Retina (tissue), 1 donor: ENCODE measurements at regions not wholly inside any gene's neighbourhood (a gene's known extent, or its start where the extent isn't known, plus 50 kb on each side); places are given as distances from the start of the nearest gene placed in this dataset.
"Not testable (repeated sequence)": the region's sequence is repeated elsewhere in the genome, so short reads cannot be mapped to it uniquely, and the experiment has no call there.

Source experiments
- DNase-seq: peaks from one replicate; pipeline ENCODE4 v3.0.0-alpha.2; 2016

- DNase-seq: no peak
Observed at GRCh38 chr1:30476911-30477459, 246.4 kb downstream of the MATN1 start.

DNA sequence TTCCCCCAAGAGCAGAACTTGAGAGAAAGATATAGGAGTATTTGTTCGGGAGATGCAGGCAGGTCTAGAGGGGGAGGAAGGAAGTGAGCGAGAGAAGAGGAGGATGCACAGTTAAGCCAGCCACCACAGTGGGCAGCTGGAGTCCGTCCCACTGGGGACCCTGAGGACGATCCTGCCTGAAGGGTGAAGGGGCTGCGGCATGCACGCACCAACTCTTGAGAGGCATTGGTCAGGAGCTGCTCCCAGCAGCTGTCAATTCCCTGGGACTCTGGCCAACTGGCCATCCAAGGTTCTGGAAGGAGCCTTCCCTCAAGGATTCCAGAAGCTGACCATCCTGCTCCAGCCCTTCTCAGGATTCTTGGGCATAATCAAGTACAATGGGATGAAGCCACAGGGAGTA is 246.9 kb downstream of the MATN1 start:
- no peak for DNase-seq

- no peak for DNase-seq
Observed at GRCh38 chr1:30475966-30476365, 247.4 kb downstream of the MATN1 start.

- no peak for DNase-seq
Observed at GRCh38 chr1:30475201-30475600, 248.2 kb downstream of the MATN1 start.

DNA sequence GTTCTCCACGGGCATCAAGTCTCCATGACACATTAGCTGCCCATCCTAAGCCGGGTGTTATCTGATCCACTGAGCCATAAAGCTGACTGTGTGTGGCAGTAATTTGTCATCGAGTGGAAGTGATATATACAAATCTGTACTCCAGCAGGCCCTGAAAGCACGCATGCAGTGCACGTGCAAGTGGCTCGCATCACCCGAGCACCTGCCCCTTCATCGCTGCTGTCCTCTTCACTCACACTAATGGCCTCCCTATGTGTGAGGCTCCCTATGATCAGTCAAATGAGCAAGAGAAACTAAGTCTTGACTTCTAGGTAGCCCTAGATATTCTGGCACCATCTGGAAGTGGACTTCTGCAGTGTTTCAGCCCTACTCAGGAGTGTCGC is 248.6 kb downstream of the MATN1 start:
- no peak for DNase-seq

DNA sequence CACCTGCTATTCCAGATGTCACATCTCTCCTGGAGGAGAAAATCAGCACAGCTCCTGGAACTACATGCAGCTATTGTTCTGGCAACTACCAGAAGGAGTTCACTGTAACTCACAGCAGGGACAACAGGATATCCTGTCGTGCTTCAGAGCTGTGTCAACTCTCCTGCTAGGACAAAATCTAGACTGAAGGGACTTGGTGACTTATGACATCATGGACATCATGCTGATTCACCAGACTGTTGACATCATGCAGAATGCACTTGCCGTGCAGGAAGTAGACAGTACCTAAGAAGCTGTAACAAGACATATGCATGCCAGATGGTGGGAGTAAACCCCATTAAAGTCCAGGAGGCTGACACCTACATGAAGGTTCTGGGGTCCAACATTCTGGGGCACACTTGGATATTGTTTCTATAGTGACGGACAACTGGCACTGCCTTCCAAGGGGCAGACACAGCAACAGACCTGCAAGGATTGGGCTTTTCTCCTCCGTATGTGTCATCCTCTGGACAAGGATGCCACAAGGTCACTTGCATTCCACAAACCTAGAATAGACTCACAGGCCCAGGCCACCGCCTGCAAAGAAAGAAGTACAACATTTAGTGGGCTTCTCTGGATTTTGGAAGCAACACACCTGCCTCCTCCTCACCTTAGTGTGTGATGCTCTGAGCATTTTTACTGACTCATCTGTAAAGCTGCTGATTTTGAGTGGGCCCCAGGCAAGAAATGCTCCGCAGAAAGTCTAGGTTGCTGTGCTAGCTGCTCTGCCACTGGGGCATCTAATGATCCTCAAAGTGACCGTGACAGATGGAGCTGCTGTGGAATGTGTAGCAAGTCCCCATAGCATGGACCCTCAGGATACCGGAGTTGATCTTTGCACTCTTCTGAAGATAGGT is 249.2 kb downstream of the MATN1 start:
- DNase-seq: no peak

DNA sequence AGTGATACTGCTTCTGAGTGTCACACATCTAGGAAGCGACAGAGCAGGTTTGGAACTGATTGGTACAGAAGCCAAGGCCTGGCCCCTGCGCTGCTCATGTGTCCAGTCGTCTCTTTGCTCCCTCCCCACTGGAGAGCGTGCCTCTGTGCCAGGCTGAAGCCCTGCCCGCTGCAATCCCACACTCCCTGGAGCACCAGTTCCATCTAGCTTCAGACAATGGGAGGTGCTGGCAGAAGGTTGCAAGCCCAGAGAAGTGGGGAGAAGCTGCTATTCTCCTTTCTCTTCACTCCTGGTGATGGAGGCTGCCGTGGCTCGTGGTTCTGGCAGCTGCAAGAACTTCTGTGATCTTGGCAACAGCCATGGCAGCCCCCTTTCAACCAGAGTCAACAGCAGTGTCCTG is 250.9 kb downstream of the MATN1 start:
- no peak for DNase-seq

- DNase-seq: no peak
Observed at GRCh38 chr1:30472009-30472408, 251.4 kb downstream of the MATN1 start.

GRCh38 chr1:30471307-30471706 is 252.1 kb downstream of the MATN1 start:
- DNase-seq: no peak

DNA sequence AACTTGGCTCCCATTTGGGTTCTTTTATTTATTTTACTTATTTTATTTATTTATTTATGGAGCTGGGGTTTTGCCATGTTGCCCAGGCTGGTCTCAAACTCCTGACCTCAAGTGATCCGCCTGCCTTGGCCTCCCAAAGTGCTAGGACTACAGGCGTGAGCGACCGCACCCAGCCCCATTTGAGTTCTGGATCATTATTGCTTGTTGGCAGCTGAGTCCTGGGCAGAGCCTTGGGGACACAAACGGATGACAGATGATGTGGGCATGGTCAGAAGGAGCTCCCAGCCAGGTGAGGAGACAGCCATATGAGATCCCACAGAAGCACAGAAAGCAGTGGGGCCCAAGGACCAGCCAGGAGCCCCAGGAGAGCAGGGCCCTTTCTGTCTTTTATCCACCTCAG is 254.0 kb downstream of the MATN1 start:
- no peak for DNase-seq

- DNase-seq: no peak
Observed at GRCh38 chr1:30467101-30467500, 256.3 kb downstream of the MATN1 start.

DNA sequence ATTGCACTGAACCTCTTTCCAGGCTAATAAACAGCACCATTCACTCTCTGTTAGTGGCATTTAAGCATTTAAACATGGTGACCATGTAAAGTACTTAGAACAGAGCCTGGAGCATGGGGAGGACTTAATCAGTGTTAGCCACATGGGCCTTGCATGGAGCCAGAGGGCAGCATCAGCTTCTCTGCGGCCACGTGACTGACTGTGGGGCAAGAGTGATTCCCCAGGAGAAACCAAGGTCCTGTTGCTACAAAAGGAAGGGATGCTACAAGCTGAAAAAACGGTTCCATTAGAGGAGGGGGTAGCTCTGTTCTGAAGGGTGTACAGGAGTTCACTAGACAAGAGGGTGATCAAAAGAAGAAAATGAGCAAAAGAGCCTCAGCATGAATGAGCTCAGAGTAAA is 256.8 kb downstream of the MATN1 start:
- no peak for DNase-seq

GRCh38 chr1:30466026-30466425 is 257.4 kb downstream of the MATN1 start:
- DNase-seq: no peak

DNA sequence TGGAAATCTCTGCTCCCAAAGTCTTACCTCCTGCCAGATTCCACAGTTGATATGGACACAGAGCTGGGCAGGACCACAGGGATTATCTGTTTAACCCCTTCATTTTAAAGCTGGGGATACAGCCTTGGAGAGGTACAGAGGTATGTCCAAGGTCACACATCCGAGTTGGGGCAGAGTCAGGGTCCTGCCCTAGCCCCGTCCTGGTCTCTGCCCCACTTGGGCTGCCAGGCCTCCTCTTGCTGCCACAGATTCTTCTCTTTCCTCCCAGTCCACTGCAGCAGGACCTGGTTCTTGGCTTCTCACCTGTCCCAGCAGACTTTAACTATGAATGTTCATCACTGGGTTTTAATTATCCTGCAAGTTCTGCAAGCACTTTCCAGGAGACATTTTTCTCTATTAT is 258.3 kb downstream of the MATN1 start:
- DNase-seq: no peak

DNA sequence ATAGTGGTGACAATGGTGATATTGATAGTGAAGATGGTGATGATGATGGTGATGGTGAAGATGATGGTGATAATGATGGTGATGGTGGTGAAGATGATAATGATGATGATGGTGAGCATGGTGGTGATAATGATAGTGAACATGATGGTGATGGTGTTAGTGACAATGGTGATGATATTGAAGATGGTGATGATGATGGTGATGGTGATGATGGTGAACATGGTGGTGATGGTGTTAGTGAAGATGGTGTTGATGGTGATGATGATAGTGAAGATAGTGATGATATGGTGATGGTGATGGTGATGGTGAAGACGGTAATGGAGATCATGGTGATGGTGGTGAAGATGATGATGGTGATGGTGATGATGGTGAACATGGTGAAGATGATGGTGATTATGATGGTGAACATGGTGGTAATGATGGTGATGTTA is 259.2 kb downstream of the MATN1 start:
- no peak for DNase-seq

GRCh38 chr1:30462826-30463425 is 260.5 kb downstream of the MATN1 start:
- no peak for DNase-seq

- no peak for DNase-seq
Observed at GRCh38 chr1:30462166-30462565, 261.2 kb downstream of the MATN1 start.

- no peak for DNase-seq
Observed at GRCh38 chr1:30461640-30462039, 261.7 kb downstream of the MATN1 start.

DNA sequence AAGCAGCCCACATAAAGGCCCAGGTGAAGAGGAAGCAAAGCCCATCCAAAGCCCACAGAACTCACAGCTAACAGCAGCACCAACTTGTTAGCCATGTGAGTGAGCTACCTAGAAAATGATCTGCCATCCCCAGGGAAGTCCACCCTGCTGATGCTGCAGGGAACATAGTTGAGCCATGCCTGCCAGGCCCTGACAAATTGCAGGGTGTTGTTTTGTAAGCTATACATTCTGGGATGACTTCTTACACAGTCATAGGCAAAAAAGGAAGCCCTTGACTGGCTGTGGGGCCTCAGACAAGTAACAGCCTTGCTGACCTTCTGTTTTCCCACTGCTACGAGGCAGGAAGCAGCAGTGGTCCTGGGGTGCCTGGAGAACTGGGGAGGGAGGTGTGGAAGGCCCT is 262.7 kb downstream of the MATN1 start:
- no peak for DNase-seq

DNA sequence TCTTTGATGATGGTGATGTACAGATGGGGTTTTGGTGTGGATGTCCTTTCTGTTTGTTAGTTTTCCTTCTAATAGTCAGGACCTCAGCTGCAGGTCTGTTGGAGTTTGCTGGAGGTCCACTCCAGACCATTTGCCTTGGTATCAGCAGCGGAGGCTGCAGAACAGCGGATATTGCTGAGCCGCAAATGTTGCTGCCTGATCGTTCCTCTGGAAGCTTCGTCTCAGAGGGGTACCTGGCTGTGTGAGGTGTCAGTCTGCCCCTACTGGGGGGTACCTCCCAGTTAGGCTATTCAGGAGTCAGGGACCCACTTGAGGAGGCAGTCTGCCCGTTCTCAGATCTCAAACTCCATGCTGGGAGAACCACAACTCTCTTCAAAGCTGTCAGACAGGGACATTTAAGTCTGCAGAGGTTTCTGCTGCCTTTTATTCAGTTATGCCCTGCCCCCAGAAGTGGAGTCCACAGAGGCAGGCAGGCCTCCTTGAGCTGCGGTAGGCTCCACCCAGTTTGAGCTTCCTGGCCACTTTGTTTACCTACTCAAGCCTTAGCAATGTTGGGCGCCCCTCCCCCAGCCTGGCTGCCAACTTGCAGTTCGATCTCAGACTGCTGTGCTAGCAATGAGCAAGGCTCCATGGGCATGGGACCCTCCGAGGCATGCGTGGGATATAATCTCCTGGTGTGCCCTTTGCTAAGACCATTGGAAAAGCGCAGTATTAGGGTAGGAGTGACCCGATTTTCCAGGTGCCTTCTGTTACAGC is 264.5 kb downstream of the MATN1 start:
- not testable (repeated sequence) for DNase-seq

- no peak for DNase-seq
Observed at GRCh38 chr1:30452925-30453324, 270.5 kb downstream of the MATN1 start.

GRCh38 chr1:30452170-30452569 is 271.2 kb downstream of the MATN1 start:
- no peak for DNase-seq

DNA sequence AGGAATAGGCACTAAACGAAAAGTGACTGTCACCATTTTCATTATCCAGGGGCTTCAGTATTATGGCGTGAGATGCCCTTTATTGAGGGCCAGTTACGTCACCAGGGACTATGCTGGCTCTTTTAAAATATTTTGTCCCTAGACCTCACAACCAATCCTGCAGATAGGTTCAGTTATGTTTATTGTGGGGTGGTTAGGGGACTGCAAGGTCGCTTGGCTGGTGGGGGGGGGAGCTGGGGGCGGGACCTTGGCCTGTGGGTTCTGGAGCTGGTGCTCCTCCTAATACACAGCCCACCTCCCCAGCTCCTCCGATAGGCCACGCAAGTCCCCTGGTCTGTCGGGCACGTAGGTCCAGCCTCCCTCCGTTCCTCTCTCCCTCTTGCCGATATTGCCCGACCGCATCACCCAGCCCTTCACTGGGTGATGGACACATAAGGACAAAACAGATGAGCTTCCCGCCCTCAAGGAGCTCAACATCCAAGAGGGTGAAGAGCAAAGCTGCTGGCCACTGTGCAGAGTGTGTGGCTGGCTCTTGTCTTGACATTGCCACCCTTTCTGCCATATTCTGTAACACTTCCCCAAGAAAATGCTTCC is 271.8 kb downstream of the MATN1 start:
- no peak for DNase-seq
